Duodenal mucosa (tissue), 2 donors: ENCODE measurements at regions not wholly inside any gene's neighbourhood (a gene's known extent, or its start where the extent isn't known, plus 50 kb on each side); places are given as distances from the start of the nearest gene placed in this dataset.

ENCODE experiments used
- H3K27ac ChIP-seq: one replicate; pipeline ENCODE4 v1.7.0; 2013; ENCODE audit warnings: low read depth, low read length
- H3K27me3 ChIP-seq, 2 donors: one replicate each; pipeline ENCODE4 v1.7.0; 2013; ENCODE audit warnings: low read length in 2 of 2, control low read depth in 1 of 2; ENCODE audit not compliant: insufficient read depth in 2 of 2, control insufficient read depth in 1 of 2
- H3K36me3 ChIP-seq, 2 donors: one replicate each; pipeline ENCODE4 v1.7.0; 2013; ENCODE audit warnings: low read length in 2 of 2, control low read depth in 1 of 2; ENCODE audit not compliant: insufficient read depth in 2 of 2, control insufficient read depth in 1 of 2
- H3K4me1 ChIP-seq, 2 donors: one replicate each; pipeline ENCODE4 v1.7.0; 2013; ENCODE audit warnings: low read length in 2 of 2, control low read depth in 1 of 2; ENCODE audit not compliant: insufficient read depth in 2 of 2, control insufficient read depth in 1 of 2
- H3K4me3 ChIP-seq, 2 donors: one replicate each; pipeline ENCODE4 v1.7.0; 2013; ENCODE audit warnings: low read length in 2 of 2, low read depth in 1 of 2
- H3K9ac ChIP-seq, 2 donors: one replicate each; pipeline ENCODE4 v1.7.0; 2013; ENCODE audit warnings: low read length in 2 of 2, low read depth in 1 of 2
- H3K9me3 ChIP-seq, 2 donors: one replicate each; pipeline ENCODE4 v1.7.0; 2013; ENCODE audit warnings: low read length in 2 of 2, control low read depth in 1 of 2; ENCODE audit not compliant: control insufficient read depth in 1 of 2

- no peaks in the 10 kb centered on the region for H3K4me1 ChIP-seq
- H3K4me3 ChIP-seq = no peak overlapping the region
- H3K27me3 ChIP-seq = no peaks in the 10 kb centered on the region
- H3K27ac ChIP-seq = no peak overlapping the region
- no peaks in the 10 kb centered on the region for H3K36me3 ChIP-seq
- H3K9me3 ChIP-seq = no peaks in the 10 kb centered on the region
- no peak overlapping the region for H3K9ac ChIP-seq
These were observed 136.9 kb downstream of the SLC38A1 start for GRCh38 chr12:46131732-46132469.

- Histone ChIP-seq H3K9ac (no peak overlapping the region), H3K9me3 (no peaks in the 10 kb centered on the region), H3K4me3 (no peak overlapping the region), H3K4me1 (peaks cover 4 to 9% of the 10 kb centered on the region in 2 donors), H3K36me3 (no peaks in the 10 kb centered on the region), H3K27ac (no peak overlapping the region), H3K27me3 (no peaks in the 10 kb centered on the region)
These were observed 137.3 kb upstream of the SCAF11 start for GRCh38 chr12:46127656-46128055.

- Histone ChIP-seq H3K9me3 (no peaks in the 10 kb centered on the region), H3K27ac (no peak overlapping the region), H3K36me3 (no peaks in the 10 kb centered on the region), H3K4me3 (no peak overlapping the region), H3K4me1 (peaks cover 4 to 9% of the 10 kb centered on the region in 2 donors), H3K9ac (no peak overlapping the region), H3K27me3 (no peaks in the 10 kb centered on the region)
These were observed 135.8 kb upstream of the SCAF11 start for GRCh38 chr12:46126050-46126727.

- Histone ChIP-seq H3K36me3 (no peaks in the 10 kb centered on the region), H3K9ac (no peak overlapping the region), H3K27me3 (no peaks in the 10 kb centered on the region), H3K27ac (no peak overlapping the region), H3K4me1 (peaks cover 4 to 9% of the 10 kb centered on the region in 2 donors), H3K4me3 (peak overlapping the region in 1 of 2 donors; percentile 31), H3K9me3 (no peaks in the 10 kb centered on the region)
These were observed 134.7 kb upstream of the SCAF11 start for GRCh38 chr12:46124848-46125619.

- H3K9me3 ChIP-seq = no peaks in the 10 kb centered on the region
- no peak overlapping the region for H3K9ac ChIP-seq
- peak overlapping the region in 1 of 2 donors; percentile 31 for H3K4me3 ChIP-seq
- H3K4me1 ChIP-seq = peaks cover 4 to 9% of the 10 kb centered on the region in 2 donors
- no peak overlapping the region for H3K27ac ChIP-seq
- no peaks in the 10 kb centered on the region for H3K36me3 ChIP-seq
- H3K27me3 ChIP-seq = no peaks in the 10 kb centered on the region
These were observed 133.9 kb upstream of the SCAF11 start for GRCh38 chr12:46124132-46124847.

- no peak overlapping the region for H3K9ac ChIP-seq
- H3K4me1 ChIP-seq = no peaks in the 10 kb centered on the region
- no peak overlapping the region for H3K4me3 ChIP-seq
- no peaks in the 10 kb centered on the region for H3K9me3 ChIP-seq
- H3K36me3 ChIP-seq = no peaks in the 10 kb centered on the region
- H3K27ac ChIP-seq = no peak overlapping the region
- no peaks in the 10 kb centered on the region for H3K27me3 ChIP-seq
These were observed 122.0 kb upstream of the SCAF11 start for GRCh38 chr12:46112364-46112763.

GRCh38 chr12:46111715-46112114, 121.3 kb upstream of the SCAF11 start:
- H3K27ac ChIP-seq = no peak overlapping the region
- no peaks in the 10 kb centered on the region for H3K27me3 ChIP-seq
- no peak overlapping the region for H3K9ac ChIP-seq
- no peaks in the 10 kb centered on the region for H3K36me3 ChIP-seq
- H3K9me3 ChIP-seq = no peaks in the 10 kb centered on the region
- no peaks in the 10 kb centered on the region for H3K4me1 ChIP-seq
- no peak overlapping the region for H3K4me3 ChIP-seq

GRCh38 chr12:46110928-46111699, 120.7 kb upstream of the SCAF11 start:
- H3K4me1 ChIP-seq = no peaks in the 10 kb centered on the region
- no peaks in the 10 kb centered on the region for H3K27me3 ChIP-seq
- H3K9me3 ChIP-seq = no peaks in the 10 kb centered on the region
- H3K36me3 ChIP-seq = no peaks in the 10 kb centered on the region
- H3K4me3 ChIP-seq = no peak overlapping the region
- H3K9ac ChIP-seq = no peak overlapping the region
- H3K27ac ChIP-seq = no peak overlapping the region

GRCh38 chr12:46110223-46110611, 119.8 kb upstream of the SCAF11 start:
- no peaks in the 10 kb centered on the region for H3K4me1 ChIP-seq
- no peak overlapping the region for H3K9ac ChIP-seq
- no peak overlapping the region for H3K27ac ChIP-seq
- no peaks in the 10 kb centered on the region for H3K36me3 ChIP-seq
- H3K27me3 ChIP-seq = no peaks in the 10 kb centered on the region
- H3K9me3 ChIP-seq = no peaks in the 10 kb centered on the region
- H3K4me3 ChIP-seq = no peak overlapping the region
